GM19463 (cell line): ENCODE measurements at regions not wholly inside any gene's neighbourhood (a gene's known extent, or its start where the extent isn't known, plus 50 kb on each side); places are given as distances from the start of the nearest gene placed in this dataset.
"Not testable (repeated sequence)": the region's sequence is repeated elsewhere in the genome, so short reads cannot be mapped to it uniquely, and the experiment has no call there.

ENCODE experiments used
- ATAC-seq: cut with Tn5 transposase; IDR thresholded peaks from one replicate; pipeline ENCODE4 v1.9.1; 2021; ENCODE audit warnings: mild to moderate bottlenecking, moderate library complexity; ENCODE audit not compliant: unreplicated experiment

GRCh38 chr6:82506526-82506925 lies 142.9 kb downstream of the TPBG start:
- no peak for ATAC-seq

- no peak for ATAC-seq
These were observed 143.5 kb downstream of the TPBG start for GRCh38 chr6:82507112-82507511.

- no peak for ATAC-seq
These were observed 147.9 kb downstream of the TPBG start for GRCh38 chr6:82511546-82511945.

- not testable (repeated sequence) for ATAC-seq
These were observed 154.3 kb downstream of the TPBG start for GRCh38 chr6:82517896-82518295.

GRCh38 chr6:82521369-82521768 lies 157.8 kb downstream of the TPBG start:
- ATAC-seq, result no peak

GRCh38 chr6:82521861-82522260 lies 158.2 kb downstream of the TPBG start:
- no peak for ATAC-seq

- ATAC-seq, result no peak
These were observed 160.4 kb downstream of the TPBG start for GRCh38 chr6:82524031-82524430.

GRCh38 chr6:82525775-82526495 lies 162.3 kb downstream of the TPBG start:
- no peak for ATAC-seq

GRCh38 chr6:82529960-82530460 lies 166.4 kb downstream of the TPBG start:
- not testable (repeated sequence) for ATAC-seq

- no peak for ATAC-seq
These were observed 171.3 kb downstream of the TPBG start for GRCh38 chr6:82534876-82535275.

- ATAC-seq, result not testable (repeated sequence)
These were observed 185.9 kb downstream of the TPBG start for GRCh38 chr6:82549480-82549879.

- not testable (repeated sequence) for ATAC-seq
These were observed 187.7 kb downstream of the TPBG start for GRCh38 chr6:82551311-82551710.

- ATAC-seq, result no peak
These were observed 188.2 kb downstream of the TPBG start for GRCh38 chr6:82551831-82552230.

- no peak for ATAC-seq
These were observed 190.4 kb downstream of the TPBG start for GRCh38 chr6:82553863-82554531.

GRCh38 chr6:82554666-82555065 lies 191.0 kb downstream of the TPBG start:
- ATAC-seq, result no peak

- no peak for ATAC-seq
These were observed 192.2 kb downstream of the TPBG start for GRCh38 chr6:82555801-82556200.

- ATAC-seq, result not testable (repeated sequence)
These were observed 194.9 kb downstream of the TPBG start for GRCh38 chr6:82558531-82558930.

- ATAC-seq, result no peak
These were observed 204.0 kb downstream of the TPBG start for GRCh38 chr6:82567621-82568020.

- ATAC-seq, result peak; percentile 100
These were observed 204.8 kb downstream of the TPBG start for GRCh38 chr6:82568290-82568993.

GRCh38 chr6:82569022-82569421 lies 205.4 kb downstream of the TPBG start:
- no peak for ATAC-seq

GRCh38 chr6:82570083-82570482 lies 206.5 kb downstream of the TPBG start:
- ATAC-seq, result no peak

- no peak for ATAC-seq
These were observed 207.8 kb downstream of the TPBG start for GRCh38 chr6:82571455-82571854.
